ENCODE measurements at regions not wholly inside any gene's neighbourhood (a gene's known extent, or its start where the extent isn't known, plus 50 kb on each side); places are given as distances from the start of the nearest gene placed in this dataset.

DNA sequence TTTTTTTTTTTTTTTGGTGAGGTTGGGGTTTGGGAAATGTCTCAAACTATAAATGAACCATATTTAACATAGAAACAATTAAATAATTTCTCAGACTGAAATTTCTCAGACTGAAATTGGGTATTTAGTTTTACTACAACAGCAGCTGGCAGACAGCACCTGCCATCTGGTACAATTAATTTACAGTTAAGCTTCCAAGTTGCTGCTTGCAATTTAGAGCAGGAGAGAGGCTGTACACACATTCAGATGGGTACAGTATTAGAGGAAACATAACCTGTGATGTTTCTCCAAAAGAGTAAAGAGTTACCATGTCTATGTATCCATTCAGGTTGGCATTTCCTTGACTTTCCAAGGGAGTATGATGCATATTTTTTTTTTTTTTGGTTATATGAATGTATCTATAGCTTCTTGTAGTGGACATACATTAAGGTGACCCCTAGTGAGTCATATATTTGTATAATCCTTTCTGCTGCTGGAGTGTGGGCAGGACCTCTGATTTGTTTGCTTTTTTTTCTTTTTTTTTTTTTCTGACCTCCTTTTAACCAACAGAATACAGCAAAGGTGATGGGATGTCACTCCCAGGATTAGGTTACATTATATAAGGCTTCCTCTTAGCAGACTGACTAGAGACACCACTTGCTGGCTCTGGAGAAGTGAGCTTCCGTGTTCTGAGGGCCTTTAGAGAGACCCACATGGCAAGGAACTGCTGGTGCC is 201.7 kb downstream of the PTH2R start:
- TF ChIP-seq SP1 (IDR thresholded peaks at IDR 0.05) (no peak), FOXM1 (IDR thresholded peaks at IDR 0.05; ENCODE audit: borderline replicate concordance) (no peak), TARDBP (IDR thresholded peaks at IDR 0.05) (no peak), HDGF (IDR thresholded peaks at IDR 0.05; ENCODE audit: borderline replicate concordance) (no peak), NFRKB (IDR thresholded peaks at IDR 0.05) (no peak), LEF1 (IDR thresholded peaks at IDR 0.05; ENCODE audit: borderline replicate concordance) (no peak), FOXK2 (IDR thresholded peaks at IDR 0.05) (no peak), ZNF384 (IDR thresholded peaks at IDR 0.05) (no peak), SUZ12 (IDR thresholded peaks at IDR 0.05) (no peak), ELF4 (IDR thresholded peaks at IDR 0.05) (no peak), BHLHE40 (IDR thresholded peaks at IDR 0.05; ENCODE audit: borderline replicate concordance) (no peak), FOXA1 (IDR thresholded peaks at IDR 0.05) (no peak)
- TF ChIP-seq, protein P1, sequence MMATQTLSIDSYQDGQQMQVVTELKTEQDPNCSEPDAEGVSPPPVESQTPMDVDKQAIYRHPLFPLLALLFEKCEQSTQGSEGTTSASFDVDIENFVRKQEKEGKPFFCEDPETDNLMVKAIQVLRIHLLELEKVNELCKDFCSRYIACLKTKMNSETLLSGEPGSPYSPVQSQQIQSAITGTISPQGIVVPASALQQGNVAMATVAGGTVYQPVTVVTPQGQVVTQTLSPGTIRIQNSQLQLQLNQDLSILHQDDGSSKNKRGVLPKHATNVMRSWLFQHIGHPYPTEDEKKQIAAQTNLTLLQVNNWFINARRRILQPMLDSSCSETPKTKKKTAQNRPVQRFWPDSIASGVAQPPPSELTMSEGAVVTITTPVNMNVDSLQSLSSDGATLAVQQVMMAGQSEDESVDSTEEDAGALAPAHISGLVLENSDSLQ (IDR thresholded peaks at IDR 0.05), result no peak
